Amygdala (tissue), 56 donors: ENCODE measurements at regions not wholly inside any gene's neighbourhood (a gene's known extent, or its start where the extent isn't known, plus 50 kb on each side); places are given as distances from the start of the nearest gene placed in this dataset.
A peak's percentile ranks its signal among the peaks of the same experiment; 100 is the strongest.

Source experiments
- DNase-seq, 56 donors: peaks; one replicate each; lab custom pipeline; 2025; lab: John Stamatoyannopoulos, UW

- no peak for DNase-seq
Observed at GRCh38 chr14:71709076-71709475, 223.2 kb upstream of the RGS6 start.

GRCh38 chr14:71709987-71710386 is 222.2 kb upstream of the RGS6 start:
- DNase-seq: no peak

- DNase-seq: no peak
Observed at GRCh38 chr14:71711125-71711524, 221.1 kb upstream of the RGS6 start.

GRCh38 chr14:71711619-71712018 is 220.6 kb upstream of the RGS6 start:
- no peak for DNase-seq

GRCh38 chr14:71712478-71712877 is 219.8 kb upstream of the RGS6 start:
- DNase-seq: no peak

GRCh38 chr14:71713016-71713415 is 219.2 kb upstream of the RGS6 start:
- no peak for DNase-seq

GRCh38 chr14:71713451-71713850 is 218.8 kb upstream of the RGS6 start:
- no peak for DNase-seq

GRCh38 chr14:71714225-71714624 is 218.0 kb upstream of the RGS6 start:
- DNase-seq: no peak

GRCh38 chr14:71716041-71716772 is 216.0 kb upstream of the RGS6 start:
- no peak for DNase-seq

- peak in 17 of 56 donors; percentile 8 to 67 (median 26) for DNase-seq
Observed at GRCh38 chr14:71720978-71721624, 211.1 kb upstream of the RGS6 start.

- DNase-seq: peak in 21 of 56 donors; percentile 15 to 72 (median 31)
Observed at GRCh38 chr14:71721791-71722190, 210.4 kb upstream of the RGS6 start.

GRCh38 chr14:71722885-71723284 is 209.3 kb upstream of the RGS6 start:
- DNase-seq: no peak

- DNase-seq: no peak
Observed at GRCh38 chr14:71725922-71726579, 206.2 kb upstream of the RGS6 start.

GRCh38 chr14:71726580-71727021 is 205.6 kb upstream of the RGS6 start:
- peak in 2 of 56 donors; percentile 12 to 24 for DNase-seq

GRCh38 chr14:71728386-71728785 is 203.8 kb upstream of the RGS6 start:
- DNase-seq: no peak

GRCh38 chr14:71729596-71729995 is 202.6 kb upstream of the RGS6 start:
- no peak for DNase-seq

GRCh38 chr14:71730471-71730870 is 201.8 kb upstream of the RGS6 start:
- DNase-seq: no peak

- DNase-seq: no peak
Observed at GRCh38 chr14:71731096-71731495, 201.1 kb upstream of the RGS6 start.

GRCh38 chr14:71733210-71733883 is 198.9 kb upstream of the RGS6 start:
- no peak for DNase-seq

GRCh38 chr14:71734076-71734475 is 198.2 kb upstream of the RGS6 start:
- DNase-seq: peak in 2 of 56 donors; percentile 4 to 13

- no peak for DNase-seq
Observed at GRCh38 chr14:71734885-71735284, 197.3 kb upstream of the RGS6 start.
